ENCODE measurements at regions not wholly inside any gene's neighbourhood (a gene's known extent, or its start where the extent isn't known, plus 50 kb on each side); places are given as distances from the start of the nearest gene placed in this dataset.
"Not testable (repeated sequence)": the region's sequence is repeated elsewhere in the genome, so short reads cannot be mapped to it uniquely, and the experiment has no call there.

- CTCF ChIA-PET; H3K27ac Mint-ChIP-seq; intact Hi-C loops (cut with micrococcal nuclease); H3K4me3 Mint-ChIP-seq; H3K27me3 Mint-ChIP-seq (ENCODE audit: low read depth); DNase-seq; H3K36me3 Mint-ChIP-seq (ENCODE audit: low read depth); H3K9me3 Mint-ChIP-seq: not testable (repeated sequence)
- peaks cover 15% of the 10 kb centered on the region for H3K4me1 Mint-ChIP-seq (ENCODE audit: low read depth)
These were observed 368.7 kb downstream of the BCL2L11 start for GRCh38 chr2:111489460-111489859.

GRCh38 chr2:111491181-111491580, 370.5 kb downstream of the BCL2L11 start:
- intact Hi-C loops (cut with micrococcal nuclease) = not testable (repeated sequence)

DNA sequence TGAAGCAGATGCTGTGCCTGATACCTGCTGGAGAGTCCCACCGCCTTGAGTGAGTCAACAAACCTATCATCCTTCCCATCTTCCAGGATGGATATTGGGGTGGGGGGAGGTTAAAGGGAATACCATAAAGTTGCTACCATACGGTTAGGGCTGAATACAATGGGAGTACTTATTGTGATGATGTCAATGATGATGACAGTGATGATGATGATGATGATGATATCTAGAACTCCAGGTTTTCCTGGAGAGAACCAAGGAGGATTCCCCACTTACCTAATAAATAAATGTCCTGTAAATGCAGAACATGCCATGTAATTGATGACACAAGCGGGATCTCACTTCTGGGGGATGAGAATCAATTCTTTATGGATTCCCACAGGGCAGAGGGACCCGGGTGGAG, 370.9 kb downstream of the BCL2L11 start:
- H3K4me3 Mint-ChIP-seq = peak overlapping the region; percentile 22
- H3K27me3 Mint-ChIP-seq (ENCODE audit: low read depth); H3K27ac Mint-ChIP-seq; H3K9me3 Mint-ChIP-seq; CTCF ChIA-PET; DNase-seq; H3K36me3 Mint-ChIP-seq (ENCODE audit: low read depth); intact Hi-C loops (cut with micrococcal nuclease): not testable (repeated sequence)
- H3K4me1 Mint-ChIP-seq (ENCODE audit: low read depth) = peaks cover 13% of the 10 kb centered on the region

More at GRCh38 chr2:111491181-111491580, 370.5 kb downstream of the BCL2L11 start:
- peak overlapping the region; percentile 22 for H3K4me3 Mint-ChIP-seq
- H3K9me3 Mint-ChIP-seq; H3K27me3 Mint-ChIP-seq (ENCODE audit: low read depth); DNase-seq; H3K27ac Mint-ChIP-seq; CTCF ChIA-PET; H3K36me3 Mint-ChIP-seq (ENCODE audit: low read depth): not testable (repeated sequence)
- H3K4me1 Mint-ChIP-seq (ENCODE audit: low read depth) = peaks cover 13% of the 10 kb centered on the region

- peaks cover 13% of the 10 kb centered on the region for H3K4me1 Mint-ChIP-seq (ENCODE audit: low read depth)
- CTCF ChIA-PET = not testable (repeated sequence)
These were observed 372.4 kb downstream of the BCL2L11 start for GRCh38 chr2:111492995-111493719.

GRCh38 chr2:111493720-111494078, 373.0 kb downstream of the BCL2L11 start:
- DNase-seq; H3K27me3 Mint-ChIP-seq (ENCODE audit: low read depth); intact Hi-C loops (cut with micrococcal nuclease); CTCF ChIA-PET; H3K36me3 Mint-ChIP-seq (ENCODE audit: low read depth); H3K9me3 Mint-ChIP-seq: not testable (repeated sequence)
- peak overlapping the region; percentile 46 for H3K27ac Mint-ChIP-seq
- H3K4me3 Mint-ChIP-seq = peak overlapping the region; percentile 58
- H3K4me1 Mint-ChIP-seq (ENCODE audit: low read depth) = peaks cover 13% of the 10 kb centered on the region

More at GRCh38 chr2:111492995-111493719, 372.4 kb downstream of the BCL2L11 start:
- intact Hi-C loops (cut with micrococcal nuclease); H3K9me3 Mint-ChIP-seq; DNase-seq; H3K27me3 Mint-ChIP-seq (ENCODE audit: low read depth); H3K4me3 Mint-ChIP-seq; H3K36me3 Mint-ChIP-seq (ENCODE audit: low read depth): not testable (repeated sequence)
- H3K27ac Mint-ChIP-seq = peak overlapping the region; percentile 18

GRCh38 chr2:111494288-111494980, 373.7 kb downstream of the BCL2L11 start:
- H3K36me3 Mint-ChIP-seq (ENCODE audit: low read depth); intact Hi-C loops (cut with micrococcal nuclease); H3K9me3 Mint-ChIP-seq; H3K27me3 Mint-ChIP-seq (ENCODE audit: low read depth); H3K27ac Mint-ChIP-seq; CTCF ChIA-PET: not testable (repeated sequence)
- Mint-ChIP-seq H3K4me1 (ENCODE audit: low read depth) (peaks cover 13% of the 10 kb centered on the region), H3K4me3 (peak overlapping the region; percentile 18)
- DNase-seq = peak; percentile 34

GRCh38 chr2:111494981-111495315, 374.2 kb downstream of the BCL2L11 start:
- DNase-seq; CTCF ChIA-PET; H3K9me3 Mint-ChIP-seq; H3K36me3 Mint-ChIP-seq (ENCODE audit: low read depth); H3K27me3 Mint-ChIP-seq (ENCODE audit: low read depth); H3K27ac Mint-ChIP-seq; intact Hi-C loops (cut with micrococcal nuclease): not testable (repeated sequence)
- Mint-ChIP-seq H3K4me1 (ENCODE audit: low read depth) (peaks cover 13% of the 10 kb centered on the region), H3K4me3 (peak overlapping the region; percentile 18)

GRCh38 chr2:111495636-111496035, 374.9 kb downstream of the BCL2L11 start:
- H3K4me3 Mint-ChIP-seq; CTCF ChIA-PET; DNase-seq; H3K9me3 Mint-ChIP-seq; H3K36me3 Mint-ChIP-seq (ENCODE audit: low read depth); intact Hi-C loops (cut with micrococcal nuclease); H3K27me3 Mint-ChIP-seq (ENCODE audit: low read depth); H3K27ac Mint-ChIP-seq: not testable (repeated sequence)
- peaks cover 13% of the 10 kb centered on the region for H3K4me1 Mint-ChIP-seq (ENCODE audit: low read depth)

DNA sequence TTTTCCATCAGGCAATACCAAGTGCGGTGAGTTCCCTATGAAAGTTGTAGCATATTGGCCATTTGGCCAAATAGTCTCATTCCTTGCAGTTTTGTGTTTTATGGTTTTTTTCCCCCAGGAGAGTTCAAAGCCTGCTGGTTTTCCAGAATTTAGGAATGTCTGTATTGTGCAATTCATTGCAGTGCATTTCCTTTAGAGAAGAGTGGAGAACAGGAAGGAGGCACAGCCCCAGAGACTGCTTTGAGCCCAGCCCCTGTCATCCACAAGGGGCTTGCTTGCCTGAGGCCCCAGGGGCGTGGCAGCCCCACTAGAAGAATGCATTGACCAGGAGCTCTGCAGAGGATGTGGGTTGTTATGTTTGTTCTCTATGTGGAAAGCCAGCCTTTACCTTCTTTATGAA, 375.5 kb downstream of the BCL2L11 start:
- H3K4me1 Mint-ChIP-seq (ENCODE audit: low read depth); CTCF ChIA-PET; H3K9me3 Mint-ChIP-seq: not testable (repeated sequence)

DNA sequence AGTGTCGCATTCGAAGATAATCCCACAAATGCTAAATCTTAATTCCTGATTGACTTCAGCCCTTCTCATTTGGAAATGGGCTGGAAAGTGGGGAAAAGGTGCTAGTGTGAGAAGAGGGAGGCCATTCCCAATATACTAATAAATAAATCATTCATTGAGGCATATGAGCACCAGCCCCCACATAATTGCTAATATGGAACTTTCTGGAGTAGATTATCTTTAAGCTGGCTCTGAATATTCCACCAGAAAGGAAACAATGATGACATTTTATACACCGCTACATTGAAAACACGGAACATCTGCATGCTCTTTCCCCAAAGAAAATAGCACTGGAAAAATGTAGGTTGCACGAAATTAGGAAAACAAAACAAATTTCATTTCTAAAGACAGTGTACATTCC, 376.1 kb downstream of the BCL2L11 start:
- intact Hi-C loops (cut with micrococcal nuclease); H3K4me1 Mint-ChIP-seq (ENCODE audit: low read depth); H3K4me3 Mint-ChIP-seq; H3K36me3 Mint-ChIP-seq (ENCODE audit: low read depth); DNase-seq; CTCF ChIA-PET; H3K27ac Mint-ChIP-seq; H3K9me3 Mint-ChIP-seq; H3K27me3 Mint-ChIP-seq (ENCODE audit: low read depth): not testable (repeated sequence)

More for the DNA sequence above, 375.5 kb downstream of the BCL2L11 start:
- H3K27me3 Mint-ChIP-seq (ENCODE audit: low read depth); intact Hi-C loops (cut with micrococcal nuclease); H3K27ac Mint-ChIP-seq; H3K4me3 Mint-ChIP-seq; DNase-seq; H3K36me3 Mint-ChIP-seq (ENCODE audit: low read depth): not testable (repeated sequence)

- DNase-seq; H3K27me3 Mint-ChIP-seq (ENCODE audit: low read depth); H3K4me3 Mint-ChIP-seq; CTCF ChIA-PET; H3K4me1 Mint-ChIP-seq (ENCODE audit: low read depth); H3K9me3 Mint-ChIP-seq; H3K27ac Mint-ChIP-seq; intact Hi-C loops (cut with micrococcal nuclease); H3K36me3 Mint-ChIP-seq (ENCODE audit: low read depth): not testable (repeated sequence)
These were observed 376.6 kb downstream of the BCL2L11 start for GRCh38 chr2:111497270-111497669.

- H3K4me3 Mint-ChIP-seq; H3K27me3 Mint-ChIP-seq (ENCODE audit: low read depth); CTCF ChIA-PET; intact Hi-C loops (cut with micrococcal nuclease); H3K36me3 Mint-ChIP-seq (ENCODE audit: low read depth); DNase-seq; H3K9me3 Mint-ChIP-seq; H3K27ac Mint-ChIP-seq: not testable (repeated sequence)
- peaks cover 12% of the 10 kb centered on the region for H3K4me1 Mint-ChIP-seq (ENCODE audit: low read depth)
These were observed 379.9 kb downstream of the BCL2L11 start for GRCh38 chr2:111500536-111501062.
